IMR-90 (cell line): ENCODE measurements at regions not wholly inside any gene's neighbourhood (a gene's known extent, or its start where the extent isn't known, plus 50 kb on each side); places are given as distances from the start of the nearest gene placed in this dataset.

Source experiments
- ATAC-seq: fragments of 200-7000 bp; cut with Tn5 transposase; 2 replicates; pipeline ENCODE4 v1.9.1; 2020; ENCODE audit warnings: low read depth, mild to moderate bottlenecking, moderate library complexity
- BruUV-seq: library from RNA; stranded (reverse); fragments of 400-500 nt; replicated peaks from 2 replicates; lab custom pipeline; 2021; lab: Mats Ljungman, UMichigan
- CTCF ChIA-PET: fragments of 300-600 bp; formaldehyde crosslinking; extraction: SDS; loops from one replicate; lab custom pipeline; 2021; ENCODE audit warnings: antibody characterized with exemption; lab: Yijun Ruan, JAX
- POLR2A ChIA-PET: fragments of 300-600 bp; sonication (Branson Sonifier 250); formaldehyde crosslinking; loops from one replicate; lab custom pipeline; 2022; ENCODE audit warnings: antibody characterized with exemption; ENCODE audit not compliant: unreplicated experiment; lab: Charles Lee
- DNase-seq: peaks from one replicate; pipeline ENCODE4 v3.0.0; 2013
- H2AFZ ChIP-seq: replicated peaks from 2 replicates; pipeline ENCODE3; 2013; ENCODE audit warnings: low read length, mild to moderate bottlenecking; ENCODE audit not compliant: poor library complexity
- H2AK5ac ChIP-seq: 2 replicates; pipeline ENCODE4 v1.6.1; 2013; ENCODE audit warnings: low read depth, low read length, inconsistent platforms
- H2AK9ac ChIP-seq: replicated peaks from 2 replicates; pipeline ENCODE3; 2013; ENCODE audit warnings: mild to moderate bottlenecking, low read depth, low read length, moderate library complexity; ENCODE audit not compliant: poor library complexity
- H2BK120ac ChIP-seq: 2 replicates; pipeline ENCODE4 v1.6.1; 2013; ENCODE audit warnings: low read depth, low read length, inconsistent platforms
- H2BK15ac ChIP-seq: 3 replicates; pipeline ENCODE4 v1.6.1; 2013; ENCODE audit warnings: low read depth, low read length, inconsistent platforms
- H2BK20ac ChIP-seq: 2 replicates; pipeline ENCODE4 v1.6.1; 2013; ENCODE audit warnings: low read depth, mild to moderate bottlenecking, inconsistent platforms, low read length, moderate library complexity
- H2BK5ac ChIP-seq: 2 replicates; pipeline ENCODE4 v1.6.1; 2013; ENCODE audit warnings: mild to moderate bottlenecking, low read depth, low read length, inconsistent platforms; ENCODE audit not compliant: poor library complexity, severe bottlenecking
- H3K14ac ChIP-seq: replicated peaks from 2 replicates; pipeline ENCODE4 v1.6.1; 2013; ENCODE audit warnings: low read depth, low read length, inconsistent platforms
- H3K18ac ChIP-seq: 2 replicates; pipeline ENCODE4 v1.6.1; 2013; ENCODE audit warnings: low read depth, low read length, control low read depth
- H3K23ac ChIP-seq: 2 replicates; pipeline ENCODE4 v1.6.1; 2013; ENCODE audit warnings: low read depth, low read length, inconsistent platforms
- H3K27ac ChIP-seq: 2 replicates; pipeline ENCODE4 v1.5.1; 2013; ENCODE audit warnings: mild to moderate bottlenecking, control low read depth, low read length; ENCODE audit not compliant: insufficient read depth
- H3K27me3 ChIP-seq: 2 replicates; pipeline ENCODE4 v1.6.1; 2013; ENCODE audit warnings: low read length; ENCODE audit not compliant: control insufficient read depth, insufficient read depth
- H3K36me3 ChIP-seq: 2 replicates; pipeline ENCODE4 v1.6.1; 2013; ENCODE audit warnings: low read length, mixed read lengths; ENCODE audit not compliant: control insufficient read depth, insufficient read depth
- H3K4ac ChIP-seq: 2 replicates; pipeline ENCODE4 v1.6.1; 2013; ENCODE audit warnings: low read depth, low read length, inconsistent platforms
- H3K4me1 ChIP-seq: 2 replicates; pipeline ENCODE4 v1.6.1; 2013; ENCODE audit warnings: low read length, mixed read lengths; ENCODE audit not compliant: control insufficient read depth, insufficient read depth
- H3K4me2 ChIP-seq: 2 replicates; pipeline ENCODE4 v1.6.1; 2013; ENCODE audit warnings: low read depth, mild to moderate bottlenecking, control low read depth, low read length, moderate library complexity
- H3K4me3 ChIP-seq: 2 replicates; pipeline ENCODE4 v1.5.1; 2013; ENCODE audit warnings: low read depth, mild to moderate bottlenecking, control low read depth, low read length, moderate library complexity; ENCODE audit not compliant: insufficient read depth
- H3K56ac ChIP-seq: 2 replicates; pipeline ENCODE4 v1.6.1; 2013; ENCODE audit warnings: low read length, inconsistent platforms; ENCODE audit not compliant: insufficient read depth; ENCODE audit errors: extremely low read depth
- H3K79me1 ChIP-seq, 2 experiments: 2 replicates each; pipeline ENCODE4 v1.6.1; 2013; ENCODE audit warnings: low read length in 2 of 2, inconsistent platforms in 1 of 2, low read depth in 1 of 2
- H3K9ac ChIP-seq: 2 replicates; pipeline ENCODE4 v1.6.1; 2013; ENCODE audit warnings: low read depth, low read length, control low read depth
- H3K9me1 ChIP-seq: 2 replicates; pipeline ENCODE4 v1.6.1; 2013; ENCODE audit warnings: low read length, inconsistent platforms; ENCODE audit not compliant: insufficient read depth
- H3K9me3 ChIP-seq: 2 replicates; pipeline ENCODE4 v1.6.1; 2013; ENCODE audit warnings: low read length; ENCODE audit not compliant: control insufficient read depth, insufficient read depth
- H4K20me1 ChIP-seq: 2 replicates; pipeline ENCODE4 v1.6.1; 2013; ENCODE audit warnings: low read length, inconsistent platforms; ENCODE audit not compliant: insufficient read depth
- H4K5ac ChIP-seq: 2 replicates; pipeline ENCODE4 v1.6.1; 2013; ENCODE audit warnings: mild to moderate bottlenecking, low read depth, low read length, control low read depth
- H4K8ac ChIP-seq, 2 experiments: 2 replicates each; pipeline ENCODE4 v1.6.1; 2013; ENCODE audit warnings: low read depth in 2 of 2, low read length in 2 of 2, control low read depth in 1 of 2, inconsistent platforms in 1 of 2
- H4K91ac ChIP-seq: 2 replicates; pipeline ENCODE4 v1.6.1; 2013; ENCODE audit warnings: low read depth, low read length, inconsistent platforms; ENCODE audit not compliant: insufficient read depth
- CEBPB ChIP-seq: IDR thresholded peaks from 2 replicates; pipeline ENCODE4 v1.6.1; 2012; ENCODE audit warnings: low read depth, low read length, improper control_type of control experiment
- CHD1 ChIP-seq: IDR thresholded peaks from 2 replicates; pipeline ENCODE4 v1.6.1; 2012; ENCODE audit warnings: low read depth, low read length, improper control_type of control experiment
- CTCF ChIP-seq: conservative IDR thresholded peaks from 2 replicates; pipeline ENCODE4 v1.5.1; 2012; ENCODE audit warnings: mild to moderate bottlenecking, low read depth, low read length, improper control_type of control experiment
- ELK1 ChIP-seq: fragments of 150-350 bp; IDR thresholded peaks from 2 replicates; pipeline ENCODE4 v1.6.1; 2016; ENCODE audit warnings: low read depth, mild to moderate bottlenecking, low read length, moderate library complexity, borderline replicate concordance
- FOS ChIP-seq: fragments of 150-350 bp; IDR thresholded peaks from 2 replicates; pipeline ENCODE4 v1.6.1; 2016; ENCODE audit warnings: low read depth, low read length
- MAFK ChIP-seq: IDR thresholded peaks from 2 replicates; pipeline ENCODE4 v1.6.1; 2012; ENCODE audit warnings: low read depth, low read length, improper control_type of control experiment
- MAZ ChIP-seq: IDR thresholded peaks from 2 replicates; pipeline ENCODE4 v1.6.1; 2012; ENCODE audit warnings: low read depth, mild to moderate bottlenecking, low read length, improper control_type of control experiment, moderate library complexity, borderline replicate concordance
- MXI1 ChIP-seq: IDR thresholded peaks from 2 replicates; pipeline ENCODE4 v1.6.1; 2012; ENCODE audit warnings: low read depth, mild to moderate bottlenecking, low read length, moderate library complexity, borderline replicate concordance
- NFE2L2 ChIP-seq: fragments of 150-350 bp; IDR thresholded peaks from 2 replicates; pipeline ENCODE4 v1.6.1; 2016; ENCODE audit warnings: low read depth, mild to moderate bottlenecking, low read length
- POLR2A ChIP-seq: IDR thresholded peaks from 2 replicates; pipeline ENCODE4 v1.6.1; 2012; ENCODE audit warnings: mild to moderate bottlenecking, low read depth, low read length
- RAD21 ChIP-seq: IDR thresholded peaks from 2 replicates; pipeline ENCODE4 v1.6.1; 2012; ENCODE audit warnings: low read length, improper control_type of control experiment
- RCOR1 ChIP-seq: IDR thresholded peaks from 2 replicates; pipeline ENCODE4 v1.6.1; 2012; ENCODE audit warnings: mild to moderate bottlenecking, low read length, improper control_type of control experiment; ENCODE audit not compliant: insufficient replicate concordance
- RFX5 ChIP-seq: IDR thresholded peaks from 2 replicates; pipeline ENCODE4 v1.8.0; 2012; ENCODE audit warnings: low read depth, mild to moderate bottlenecking, low read length, moderate library complexity
- SMC3 ChIP-seq: fragments of 150-350 bp; IDR thresholded peaks from 2 replicates; pipeline ENCODE4 v1.6.1; 2016; ENCODE audit warnings: low read depth, mild to moderate bottlenecking, antibody characterized with exemption, low read length, moderate library complexity
- WGBS, 2 experiments: methylation state at CpG; one replicate each; pipeline versions ENCODE4 v1.1.5 to v1.1.7; 2013; ENCODE audit warnings: missing lambda C conversion rate in 2 of 2; ENCODE audit not compliant: insufficient read length in 1 of 2; ENCODE audit errors: extremely low coverage in 2 of 2; 5-methylcytosine and 5-hydroxymethylcytosine counted together
- dilution Hi-C: fragments of 300-500 bp; cut with HindIII; formaldehyde crosslinking; loops from one replicate; pipeline ENCODE4 v1.14.3; 2018; ENCODE audit warnings: low sequenced_read_pairs; ENCODE audit not compliant: unreplicated experiment
- in situ Hi-C: fragments of 300-500 bp; cut with MboI; formaldehyde crosslinking; loops from 3 replicates; pipeline ENCODE4 v1.14.3; 2019; ENCODE audit warnings: low sequenced_read_pairs, inconsistent platforms, mixed read lengths
- intact Hi-C: fragments of 100-400 bp; cut with micrococcal nuclease; formaldehyde crosslinking; loops from 2 replicates; pipeline ENCODE4 v1.10.0; 2022

GRCh38 chr10:78248651-78249464, 215.2 kb downstream of the RPS24 start:
- H2BK120ac ChIP-seq: peak overlapping the region; percentile 94
- no peaks in the 10 kb centered on the region for H3K36me3 ChIP-seq
- H2BK15ac ChIP-seq: peak overlapping the region; percentile 93
- peaks cover 15% of the 10 kb centered on the region for H3K4me1 ChIP-seq
- intact Hi-C loops: no loop called here
- peak overlapping the region; percentile 64 for H3K9ac ChIP-seq
- ATAC-seq (peak; percentile 87), DNase-seq (peak; percentile 82)
- peak overlapping the region; percentile 39 for H4K5ac ChIP-seq
- peak overlapping the region; percentile 87 for H3K14ac ChIP-seq
- H3K27me3 ChIP-seq: no peaks in the 10 kb centered on the region
- H3K9me3 ChIP-seq: no peaks in the 10 kb centered on the region
- H4K20me1 ChIP-seq: no peaks in the 10 kb centered on the region
- peak overlapping the region; percentile 87 for H3K23ac ChIP-seq
- peak overlapping the region; percentile 78 to 87 for H4K8ac ChIP-seq
- ChIA-PET POLR2A (no interaction called here), CTCF (interaction anchor here (0.6 to 2.5 kb wide), 3 partner anchors 17 to 344 kb away, joined by 4 to 5 read pairs (median 4); no protein-coding TSS in a partner anchor)
- peak overlapping the region; percentile 55 for H3K18ac ChIP-seq
- in situ Hi-C loops: no loop called here
- peak overlapping the region; percentile 79 for H3K4me2 ChIP-seq
- peak overlapping the region; percentile 89 for H2BK20ac ChIP-seq
- BruUV-seq: no TSS peak
- H3K9me1 ChIP-seq: peaks cover 14% of the 10 kb centered on the region
- H3K79me1 ChIP-seq: no peaks in the 10 kb centered on the region
- H3K4me3 ChIP-seq: peak overlapping the region; percentile 7; the same call in 1 of the 2 replicates
- H2AFZ ChIP-seq: peak overlapping the region; percentile 83
- H3K4ac ChIP-seq: peak overlapping the region; percentile 92
- H2BK5ac ChIP-seq: peak overlapping the region; percentile 69
- WGBS, 2 experiments: 24% methylated on average over 12 of the region's 22 CpGs; no CpG with 5 or more reads in 1 of the 2 experiments
- peak overlapping the region; percentile 93 for H2AK5ac ChIP-seq
- dilution Hi-C loops: no loop called here
- peak overlapping the region; percentile 89 for H3K56ac ChIP-seq
- peak overlapping the region; percentile 33 for H2AK9ac ChIP-seq
- peak overlapping the region; percentile 84 for H3K27ac ChIP-seq
- H4K91ac ChIP-seq: peak overlapping the region; percentile 89
- TF ChIP-seq SMC3 (no peak), CHD1 (no peak), CTCF (no peak), NFE2L2 (peak; percentile 54), RAD21 (no peak), POLR2A (0 out of 2 replicates have a peak, but pooled peaks have one; percentile 31), MAFK (peak; percentile 89), ELK1 (no peak), RFX5 (no peak), FOS (0 out of 2 replicates have a peak, but pooled peaks have one; percentile 37), CEBPB (no peak), MAZ (no peak), RCOR1 (no peak), MXI1 (peak; percentile 24; the same call in 1 of the 2 replicates)
